BE2C (cell line): ENCODE measurements at regions not wholly inside any gene's neighbourhood (a gene's known extent, or its start where the extent isn't known, plus 50 kb on each side); places are given as distances from the start of the nearest gene placed in this dataset.

Experiments
- DNase-seq: peaks from one replicate; pipeline ENCODE4 v3.0.0-alpha.2; 2020
- H3K27me3 ChIP-seq: fragments of 250-450 bp; sonication (Bioruptor Pico); 2 replicates; pipeline ENCODE4 v1.5.1; 2020; ENCODE audit warnings: mild to moderate bottlenecking
- H3K36me3 ChIP-seq: fragments of 250-450 bp; sonication (Bioruptor Pico); 2 replicates; pipeline ENCODE4 v1.5.1; 2020; ENCODE audit warnings: mild to moderate bottlenecking
- H3K4me1 ChIP-seq: fragments of 250-450 bp; sonication (Bioruptor Pico); 2 replicates; pipeline ENCODE4 v1.5.1; 2020
- H3K4me3 ChIP-seq: 2 replicates; pipeline ENCODE4 v1.5.1; 2011; ENCODE audit warnings: low read depth, low read length
- H3K9me3 ChIP-seq: fragments of 250-450 bp; sonication (Bioruptor Pico); 2 replicates; pipeline ENCODE4 v1.5.1; 2020
- CTCF ChIP-seq: IDR thresholded peaks from 2 replicates; pipeline ENCODE4 v1.5.1; 2012; ENCODE audit warnings: mild to moderate bottlenecking, low read depth, low read length

GRCh38 chr1:191897134-191897533 lies 261.1 kb upstream of the RGS18 start:
- no peaks in the 10 kb centered on the region for H3K4me1 ChIP-seq
- no peaks in the 10 kb centered on the region for H3K27me3 ChIP-seq
- H3K4me3 ChIP-seq: no peak overlapping the region
- no peaks in the 10 kb centered on the region for H3K9me3 ChIP-seq
- no peak for TF ChIP-seq CTCF
- H3K36me3 ChIP-seq: no peaks in the 10 kb centered on the region
- no peak for DNase-seq

- no peak for TF ChIP-seq CTCF
- H3K9me3 ChIP-seq: no peaks in the 10 kb centered on the region
- H3K27me3 ChIP-seq: no peaks in the 10 kb centered on the region
- no peak for DNase-seq
- H3K36me3 ChIP-seq: no peaks in the 10 kb centered on the region
- H3K4me1 ChIP-seq: peaks cover 5% of the 10 kb centered on the region
- H3K4me3 ChIP-seq: no peak overlapping the region
These were observed 256.6 kb upstream of the RGS18 start for GRCh38 chr1:191901651-191902050.

- no peak overlapping the region for H3K4me3 ChIP-seq
- H3K36me3 ChIP-seq: no peaks in the 10 kb centered on the region
- DNase-seq: no peak
- H3K9me3 ChIP-seq: no peaks in the 10 kb centered on the region
- H3K4me1 ChIP-seq: peaks cover 5% of the 10 kb centered on the region
- no peaks in the 10 kb centered on the region for H3K27me3 ChIP-seq
- no peak for TF ChIP-seq CTCF
These were observed 253.3 kb upstream of the RGS18 start for GRCh38 chr1:191904991-191905390.

- no peaks in the 10 kb centered on the region for H3K36me3 ChIP-seq
- H3K4me3 ChIP-seq: no peak overlapping the region
- TF ChIP-seq CTCF: no peak
- H3K4me1 ChIP-seq: peaks cover 5% of the 10 kb centered on the region
- no peak for DNase-seq
- no peaks in the 10 kb centered on the region for H3K27me3 ChIP-seq
- H3K9me3 ChIP-seq: no peaks in the 10 kb centered on the region
These were observed 252.5 kb upstream of the RGS18 start for GRCh38 chr1:191905781-191906180.

GRCh38 chr1:191907121-191907520 lies 251.1 kb upstream of the RGS18 start:
- Histone ChIP-seq H3K4me1 (peaks cover 5% of the 10 kb centered on the region), H3K9me3 (no peaks in the 10 kb centered on the region), H3K4me3 (no peak overlapping the region), H3K27me3 (no peaks in the 10 kb centered on the region), H3K36me3 (no peaks in the 10 kb centered on the region)
- no peak for DNase-seq
- TF ChIP-seq CTCF: no peak

- DNase-seq: no peak
- Histone ChIP-seq H3K36me3 (no peaks in the 10 kb centered on the region), H3K4me3 (no peak overlapping the region), H3K4me1 (peaks cover 5% of the 10 kb centered on the region), H3K27me3 (no peaks in the 10 kb centered on the region), H3K9me3 (no peaks in the 10 kb centered on the region)
- no peak for TF ChIP-seq CTCF
These were observed 248.0 kb upstream of the RGS18 start for GRCh38 chr1:191910245-191910644.
